Sigmoid colon (tissue), 6 donors: ENCODE measurements at regions not wholly inside any gene's neighbourhood (a gene's known extent, or its start where the extent isn't known, plus 50 kb on each side); places are given as distances from the start of the nearest gene placed in this dataset.

Experiments
- DNase-seq: peaks from one replicate; pipeline ENCODE4 v3.0.0-alpha.2; 2019
- H3K27ac ChIP-seq, 4 donors: fragments of 200-600 bp; sonication (generic); one replicate each; pipeline ENCODE4 v1.5.1; 2016 to 2019; ENCODE audit warnings: mild to moderate bottlenecking in 1 of 4
- H3K27me3 ChIP-seq, 3 donors: fragments of 200-600 bp; sonication (generic); one replicate each; pipeline ENCODE4 v1.5.1; 2019; ENCODE audit warnings: mild to moderate bottlenecking in 1 of 3
- H3K36me3 ChIP-seq, 4 donors: fragments of 200-600 bp; sonication (generic); one replicate each; pipeline ENCODE4 v1.5.1; 2016 to 2019
- H3K4me1 ChIP-seq, 4 donors: fragments of 200-600 bp; sonication (generic); one replicate each; pipeline ENCODE4 v1.5.1; 2017 to 2019
- H3K4me3 ChIP-seq, 4 donors: fragments of 200-600 bp; sonication (generic); one replicate each; pipeline ENCODE4 v1.5.1; 2017 to 2019; ENCODE audit warnings: mild to moderate bottlenecking in 2 of 4, moderate library complexity in 1 of 4
- H3K9me3 ChIP-seq, 4 donors: fragments of 200-600 bp in 3 of 4; sonication (generic) in 3 of 4; one replicate each; pipeline versions ENCODE4 v1.5.1 to v1.6.1; 2013 to 2019
- EP300 ChIP-seq, 4 donors: sonication (generic); formaldehyde crosslinking; IDR thresholded peaks; one replicate each; pipeline ENCODE4 v1.6.1; 2017; ENCODE audit warnings: antibody characterized with exemption in 4 of 4
- POLR2A ChIP-seq, 2 donors: fragments of 450-650 bp; IDR thresholded peaks; one replicate each; pipeline ENCODE4 v1.6.1; 2016; ENCODE audit warnings: antibody characterized with exemption in 2 of 2, mild to moderate bottlenecking in 2 of 2, moderate library complexity in 2 of 2
- POLR2AphosphoS5 ChIP-seq, 4 donors: sonication (generic); formaldehyde crosslinking; IDR thresholded peaks; one replicate each; pipeline ENCODE4 v1.6.1; 2017; ENCODE audit warnings: antibody characterized with exemption in 4 of 4
- WGBS, 2 donors: extraction: QIAGEN DNeasy Blood & Tissue Kit; methylation state at CpG; one replicate each; pipeline ENCODE4 v1.1.7; 2013; 5-methylcytosine and 5-hydroxymethylcytosine counted together
- intact Hi-C: fragments of 100-400 bp; cut with DNase I; formaldehyde crosslinking; loops from one replicate; pipeline ENCODE4 v1.15.1; 2023
- TF ChIP-seq, protein P1 (sequence below), 4 experiments: fragments of 450-650 bp in 3 of 4; fragments of 200-600 bp in 1 of 4; IDR thresholded peaks; one replicate each; pipeline ENCODE4 v1.5.1; 2016 to 2019; ENCODE audit warnings: antibody characterized with exemption in 4 of 4, mild to moderate bottlenecking in 3 of 4, moderate library complexity in 2 of 4
- donor health status: healthy with polysubstance abuse.
- donor health status: healthy.

DNA sequence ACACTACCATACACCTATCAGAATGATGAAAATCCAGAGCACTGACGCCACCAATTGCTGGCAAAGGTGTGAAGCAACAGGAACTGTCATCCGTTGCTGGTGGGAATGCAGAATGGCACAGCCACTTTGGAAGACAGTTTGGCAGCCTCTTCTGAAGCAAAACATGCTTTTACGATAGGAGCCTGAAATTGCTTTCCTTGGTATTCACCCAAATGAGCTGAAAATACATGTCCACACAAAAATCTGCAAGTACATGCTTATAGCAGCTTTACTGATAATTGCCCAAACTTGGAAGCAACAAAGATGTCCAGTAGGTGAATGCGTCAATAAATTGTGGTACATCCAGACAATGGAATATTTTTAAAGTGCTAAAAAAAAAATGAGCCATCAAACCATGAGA lies 322.8 kb upstream of the FAT1 start:
- H3K27me3 ChIP-seq, result no peaks in the 10 kb centered on the region
- H3K9me3 ChIP-seq, result no peaks in the 10 kb centered on the region
- DNase-seq, result no peak
- H3K4me3 ChIP-seq, result no peak overlapping the region
- WGBS, 2 donors, result 83 to 85% methylated on average over 4 of the region's 4 CpGs
- intact Hi-C loops, result no loop called here
- TF ChIP-seq POLR2AphosphoS5 (IDR thresholded peaks at IDR 0.05), result no peak
- no peak for TF ChIP-seq EP300 (IDR thresholded peaks at IDR 0.05)
- TF ChIP-seq, protein P1, sequence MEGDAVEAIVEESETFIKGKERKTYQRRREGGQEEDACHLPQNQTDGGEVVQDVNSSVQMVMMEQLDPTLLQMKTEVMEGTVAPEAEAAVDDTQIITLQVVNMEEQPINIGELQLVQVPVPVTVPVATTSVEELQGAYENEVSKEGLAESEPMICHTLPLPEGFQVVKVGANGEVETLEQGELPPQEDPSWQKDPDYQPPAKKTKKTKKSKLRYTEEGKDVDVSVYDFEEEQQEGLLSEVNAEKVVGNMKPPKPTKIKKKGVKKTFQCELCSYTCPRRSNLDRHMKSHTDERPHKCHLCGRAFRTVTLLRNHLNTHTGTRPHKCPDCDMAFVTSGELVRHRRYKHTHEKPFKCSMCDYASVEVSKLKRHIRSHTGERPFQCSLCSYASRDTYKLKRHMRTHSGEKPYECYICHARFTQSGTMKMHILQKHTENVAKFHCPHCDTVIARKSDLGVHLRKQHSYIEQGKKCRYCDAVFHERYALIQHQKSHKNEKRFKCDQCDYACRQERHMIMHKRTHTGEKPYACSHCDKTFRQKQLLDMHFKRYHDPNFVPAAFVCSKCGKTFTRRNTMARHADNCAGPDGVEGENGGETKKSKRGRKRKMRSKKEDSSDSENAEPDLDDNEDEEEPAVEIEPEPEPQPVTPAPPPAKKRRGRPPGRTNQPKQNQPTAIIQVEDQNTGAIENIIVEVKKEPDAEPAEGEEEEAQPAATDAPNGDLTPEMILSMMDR (IDR thresholded peaks at IDR 0.05), result no peak
- no peak for TF ChIP-seq POLR2A (IDR thresholded peaks at IDR 0.05)
- H3K4me1 ChIP-seq, result no peaks in the 10 kb centered on the region
- H3K27ac ChIP-seq, result no peak overlapping the region
- H3K36me3 ChIP-seq, result no peaks in the 10 kb centered on the region

DNA sequence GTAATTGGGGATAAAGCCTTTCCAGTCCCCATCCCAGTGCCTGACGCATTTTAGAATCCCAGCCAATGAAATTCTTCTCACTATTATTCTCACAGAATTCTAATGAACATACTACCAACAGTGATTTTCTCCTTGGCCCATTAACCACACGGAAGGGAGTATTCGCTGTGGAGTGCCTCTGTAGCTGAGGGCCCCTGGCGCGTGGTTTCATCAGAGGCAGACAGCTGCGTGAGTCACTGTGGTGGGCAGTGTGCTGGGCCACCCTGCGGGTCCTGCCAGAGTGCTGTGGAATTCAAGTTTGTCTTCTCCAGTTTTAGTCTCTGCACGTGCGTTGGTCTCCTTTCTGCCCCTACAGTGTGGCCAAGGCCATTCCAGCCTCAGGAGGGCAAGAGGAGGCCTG lies 335.4 kb upstream of the FAT1 start:
- DNase-seq, result no peak
- Histone ChIP-seq H3K27ac (no peak overlapping the region), H3K27me3 (no peaks in the 10 kb centered on the region), H3K9me3 (no peaks in the 10 kb centered on the region), H3K4me3 (no peak overlapping the region), H3K36me3 (no peaks in the 10 kb centered on the region), H3K4me1 (no peaks in the 10 kb centered on the region)
- TF ChIP-seq EP300 (IDR thresholded peaks at IDR 0.05), result no peak
- TF ChIP-seq POLR2A (IDR thresholded peaks at IDR 0.05), result no peak
- TF ChIP-seq POLR2AphosphoS5 (IDR thresholded peaks at IDR 0.05), result no peak
- TF ChIP-seq, protein P1 (IDR thresholded peaks at IDR 0.05), result no peak
- WGBS, 2 donors, result 93 to 96% methylated on average over 9 of the region's 9 CpGs
- intact Hi-C loops, result no loop called here

DNA sequence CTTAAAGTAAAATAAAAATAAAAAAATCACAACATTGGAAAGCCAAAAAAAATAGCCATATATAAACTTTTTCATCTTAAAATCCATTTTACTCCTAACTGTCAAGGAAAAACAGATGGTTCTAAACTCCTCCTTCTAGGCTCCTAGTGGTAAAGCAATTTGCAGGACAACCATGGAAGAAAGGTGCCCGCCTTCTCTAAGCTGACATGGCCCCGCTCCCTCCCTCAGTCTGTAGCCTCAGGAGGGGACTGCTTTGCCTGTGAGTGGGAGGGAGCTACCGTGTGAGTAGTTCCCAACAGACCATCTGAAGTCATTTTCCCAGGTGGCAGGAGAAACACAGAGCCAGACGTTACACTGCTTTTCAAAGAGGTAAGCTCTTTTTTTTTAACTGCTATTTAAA lies 336.2 kb upstream of the FAT1 start:
- no peaks in the 10 kb centered on the region for H3K9me3 ChIP-seq
- H3K4me3 ChIP-seq, result no peak overlapping the region
- no peak overlapping the region for H3K27ac ChIP-seq
- DNase-seq, result no peak
- H3K4me1 ChIP-seq, result peaks cover 0 to 2% (median under 1%) of the 10 kb centered on the region in 4 donors
- no peaks in the 10 kb centered on the region for H3K27me3 ChIP-seq
- TF ChIP-seq EP300 (IDR thresholded peaks at IDR 0.05), result no peak
- TF ChIP-seq POLR2AphosphoS5 (IDR thresholded peaks at IDR 0.05), result no peak
- no peak for TF ChIP-seq POLR2A (IDR thresholded peaks at IDR 0.05)
- H3K36me3 ChIP-seq, result no peaks in the 10 kb centered on the region
- intact Hi-C loops, result no loop called here
- WGBS, 2 donors, result 43 to 67% methylated on average over 4 of the region's 4 CpGs

DNA sequence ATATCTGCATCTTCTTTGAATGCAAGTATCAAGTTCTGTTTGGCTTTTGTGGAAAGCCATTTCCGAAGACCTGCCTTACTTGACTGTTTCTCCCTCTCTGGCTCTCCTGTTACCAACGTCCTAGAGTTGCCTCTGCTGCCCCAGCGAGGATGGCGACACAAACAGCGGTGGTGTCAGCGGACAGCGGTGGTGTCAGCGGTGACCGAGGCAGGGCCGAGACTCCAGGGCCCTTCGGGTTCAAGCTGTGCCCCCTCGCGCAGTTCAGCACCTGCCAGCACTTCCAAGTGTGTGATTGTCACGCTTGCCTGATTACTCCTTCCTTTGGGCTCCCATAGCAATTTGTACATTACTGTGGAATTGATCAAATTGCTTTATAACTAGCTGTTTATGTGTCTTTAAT lies 336.9 kb upstream of the FAT1 start:
- intact Hi-C loops, result no loop called here
- H3K9me3 ChIP-seq, result no peaks in the 10 kb centered on the region
- H3K36me3 ChIP-seq, result no peaks in the 10 kb centered on the region
- no peak for DNase-seq
- no peak for TF ChIP-seq EP300 (IDR thresholded peaks at IDR 0.05)
- TF ChIP-seq, protein P1 (IDR thresholded peaks at IDR 0.05), result no peak
- no peak for TF ChIP-seq POLR2AphosphoS5 (IDR thresholded peaks at IDR 0.05)
- no peak for TF ChIP-seq POLR2A (IDR thresholded peaks at IDR 0.05)
- no peak overlapping the region for H3K27ac ChIP-seq
- H3K27me3 ChIP-seq, result no peaks in the 10 kb centered on the region
- peaks cover 0 to 8% (median 7%) of the 10 kb centered on the region in 4 donors for H3K4me1 ChIP-seq
- 89 to 90% methylated on average over 14 of the region's 14 CpGs for WGBS, 2 donors
- H3K4me3 ChIP-seq, result no peak overlapping the region

DNA sequence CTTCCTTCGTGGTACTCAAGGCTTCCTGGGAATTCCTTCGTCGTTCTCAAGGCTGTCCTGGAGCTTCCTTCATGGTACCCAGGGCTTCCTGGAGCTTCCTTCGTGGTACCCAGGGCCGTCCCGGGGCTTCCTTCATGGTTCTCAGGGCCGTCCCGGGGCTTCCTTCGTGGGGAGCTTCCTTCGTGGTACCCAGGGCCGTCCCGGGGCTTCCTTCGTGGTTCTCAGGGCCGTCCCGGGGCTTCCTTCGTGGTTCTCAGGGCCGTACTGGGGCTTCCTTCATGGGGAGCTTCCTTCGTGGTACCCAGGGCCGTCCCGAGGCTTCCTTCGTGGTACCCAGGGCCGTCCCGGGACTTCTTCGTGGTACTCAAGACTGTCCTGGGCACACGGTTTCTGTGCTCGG lies 339.6 kb upstream of the FAT1 start:
- Histone ChIP-seq H3K27me3 (no peaks in the 10 kb centered on the region), H3K27ac (no peak overlapping the region), H3K4me3 (no peak overlapping the region), H3K9me3 (no peaks in the 10 kb centered on the region), H3K4me1 (peaks cover 0 to 13% (median 9%) of the 10 kb centered on the region in 4 donors), H3K36me3 (no peaks in the 10 kb centered on the region)
- WGBS, 2 donors, result 80 to 84% methylated on average over 26 of the region's 26 CpGs
- no peak for TF ChIP-seq POLR2AphosphoS5 (IDR thresholded peaks at IDR 0.05)
- TF ChIP-seq POLR2A (IDR thresholded peaks at IDR 0.05), result no peak
- intact Hi-C loops, result no loop called here
- DNase-seq, result no peak

DNA sequence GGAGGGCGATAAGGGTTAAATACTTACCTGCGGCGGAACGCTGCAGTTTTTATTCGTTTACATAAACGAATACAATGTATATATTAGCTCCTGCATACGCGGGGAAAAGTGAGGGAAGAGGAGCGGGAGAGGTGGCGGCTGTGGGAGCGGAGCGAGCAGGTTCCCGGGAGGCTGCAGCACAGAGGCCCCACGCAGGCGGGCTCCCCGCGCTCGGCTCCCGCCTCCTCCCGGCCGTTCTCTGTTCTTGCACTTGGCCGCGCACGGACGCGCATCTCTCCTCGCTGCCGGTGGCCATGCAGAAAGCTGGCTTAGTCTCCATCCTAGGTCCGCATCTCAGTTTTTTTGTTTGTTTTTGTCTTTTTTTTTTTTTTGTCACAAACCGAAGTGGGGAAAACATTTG lies 340.4 kb upstream of the FAT1 start:
- H3K27ac ChIP-seq, result no peak overlapping the region
- 87 to 92% methylated on average over 30 of the region's 30 CpGs for WGBS, 2 donors
- no peaks in the 10 kb centered on the region for H3K27me3 ChIP-seq
- intact Hi-C loops, result no loop called here
- H3K9me3 ChIP-seq, result no peaks in the 10 kb centered on the region
- no peaks in the 10 kb centered on the region for H3K36me3 ChIP-seq
- no peak for DNase-seq
- no peak overlapping the region for H3K4me3 ChIP-seq
- peaks cover 0 to 13% (median 9%) of the 10 kb centered on the region in 4 donors for H3K4me1 ChIP-seq
- TF ChIP-seq POLR2A (IDR thresholded peaks at IDR 0.05) (no peak), POLR2AphosphoS5 (IDR thresholded peaks at IDR 0.05) (no peak), EP300 (IDR thresholded peaks at IDR 0.05) (no peak)
- TF ChIP-seq, protein P1 (IDR thresholded peaks at IDR 0.05), result no peak
